OCI-LY1 (cell line): ENCODE measurements at regions not wholly inside any gene's neighbourhood (a gene's known extent, or its start where the extent isn't known, plus 50 kb on each side); places are given as distances from the start of the nearest gene placed in this dataset.

Experiments
- EZH2 ChIP-seq: fragments of 200-600 bp; sonication (generic), shearing (Covaris generic); IDR thresholded peaks from 2 replicates; pipeline ENCODE4 v1.8.0; 2017; ENCODE audit warnings: borderline replicate concordance, mixed run types, mild to moderate bottlenecking, antibody characterized with exemption, low read length, moderate library complexity, mixed read lengths
- TF ChIP-seq, protein P1 (sequence below): fragments of 200-600 bp; sonication (generic), shearing (Covaris generic); IDR thresholded peaks from 2 replicates; pipeline ENCODE4 v1.5.1; 2017; ENCODE audit warnings: mild to moderate bottlenecking, antibody characterized with exemption, low read length, moderate library complexity, mixed read lengths

GRCh38 chr7:34260279-34260678 lies 354.9 kb downstream of the BMPER start:
- TF ChIP-seq, protein P1, sequence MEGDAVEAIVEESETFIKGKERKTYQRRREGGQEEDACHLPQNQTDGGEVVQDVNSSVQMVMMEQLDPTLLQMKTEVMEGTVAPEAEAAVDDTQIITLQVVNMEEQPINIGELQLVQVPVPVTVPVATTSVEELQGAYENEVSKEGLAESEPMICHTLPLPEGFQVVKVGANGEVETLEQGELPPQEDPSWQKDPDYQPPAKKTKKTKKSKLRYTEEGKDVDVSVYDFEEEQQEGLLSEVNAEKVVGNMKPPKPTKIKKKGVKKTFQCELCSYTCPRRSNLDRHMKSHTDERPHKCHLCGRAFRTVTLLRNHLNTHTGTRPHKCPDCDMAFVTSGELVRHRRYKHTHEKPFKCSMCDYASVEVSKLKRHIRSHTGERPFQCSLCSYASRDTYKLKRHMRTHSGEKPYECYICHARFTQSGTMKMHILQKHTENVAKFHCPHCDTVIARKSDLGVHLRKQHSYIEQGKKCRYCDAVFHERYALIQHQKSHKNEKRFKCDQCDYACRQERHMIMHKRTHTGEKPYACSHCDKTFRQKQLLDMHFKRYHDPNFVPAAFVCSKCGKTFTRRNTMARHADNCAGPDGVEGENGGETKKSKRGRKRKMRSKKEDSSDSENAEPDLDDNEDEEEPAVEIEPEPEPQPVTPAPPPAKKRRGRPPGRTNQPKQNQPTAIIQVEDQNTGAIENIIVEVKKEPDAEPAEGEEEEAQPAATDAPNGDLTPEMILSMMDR, result no peak
- no peak for TF ChIP-seq EZH2
